ENCODE measurements at regions not wholly inside any gene's neighbourhood (a gene's known extent, or its start where the extent isn't known, plus 50 kb on each side); places are given as distances from the start of the nearest gene placed in this dataset.

GRCh38 chr6:93786474-93787330, 367.3 kb upstream of the EPHA7 start:
- Histone ChIP-seq H3K4me2 (ENCODE audit: low read length) (no peak overlapping the region), H3K79me2 (no peaks in the 10 kb centered on the region), H3K4me1 (no peaks in the 10 kb centered on the region), H2AFZ (no peak overlapping the region), H3K9ac (no peak overlapping the region), H3K27me3 (ENCODE audit: control insufficient read depth, insufficient read depth, low read length) (no peaks in the 10 kb centered on the region), H3K36me3 (ENCODE audit: control insufficient read depth, insufficient read depth, low read length) (no peaks in the 10 kb centered on the region), H3K4me3 (ENCODE audit: low read depth, low read length) (no peak overlapping the region), H3K27ac (no peak overlapping the region), H3K9me3 (ENCODE audit: control insufficient read depth, low read length) (no peaks in the 10 kb centered on the region)
- TF ChIP-seq CTCF (IDR thresholded peaks at IDR 0.05), result no peak

- H3K27ac ChIP-seq, result no peak overlapping the region
- H3K4me3 ChIP-seq (ENCODE audit: low read depth, low read length), result no peak overlapping the region
Measured at GRCh38 chr6:93785694-93786030, 366.3 kb upstream of the EPHA7 start.

GRCh38 chr6:93784794-93785693, 365.7 kb upstream of the EPHA7 start:
- no peaks in the 10 kb centered on the region for H3K27me3 ChIP-seq (ENCODE audit: control insufficient read depth, insufficient read depth, low read length)
- no peaks in the 10 kb centered on the region for H3K79me2 ChIP-seq
- no peak for TF ChIP-seq CTCF (IDR thresholded peaks at IDR 0.05)
- H3K4me3 ChIP-seq (ENCODE audit: low read depth, low read length), result no peak overlapping the region
- no peak overlapping the region for H3K27ac ChIP-seq
- H2AFZ ChIP-seq, result no peak overlapping the region
- no peak overlapping the region for H3K9ac ChIP-seq
- H3K9me3 ChIP-seq (ENCODE audit: control insufficient read depth, low read length), result no peaks in the 10 kb centered on the region
- no peaks in the 10 kb centered on the region for H3K4me1 ChIP-seq
- H3K4me2 ChIP-seq (ENCODE audit: low read length), result no peak overlapping the region
- H3K36me3 ChIP-seq (ENCODE audit: control insufficient read depth, insufficient read depth, low read length), result no peaks in the 10 kb centered on the region

More at GRCh38 chr6:93785694-93786030, 366.3 kb upstream of the EPHA7 start:
- Histone ChIP-seq H3K9me3 (ENCODE audit: control insufficient read depth, low read length) (no peaks in the 10 kb centered on the region), H3K27me3 (ENCODE audit: control insufficient read depth, insufficient read depth, low read length) (no peaks in the 10 kb centered on the region), H3K4me2 (ENCODE audit: low read length) (no peak overlapping the region), H2AFZ (no peak overlapping the region), H3K36me3 (ENCODE audit: control insufficient read depth, insufficient read depth, low read length) (no peaks in the 10 kb centered on the region), H3K79me2 (no peaks in the 10 kb centered on the region), H3K4me1 (no peaks in the 10 kb centered on the region), H3K9ac (no peak overlapping the region)
- TF ChIP-seq CTCF (IDR thresholded peaks at IDR 0.05), result no peak

- Histone ChIP-seq H3K4me3 (ENCODE audit: low read depth, low read length) (no peak overlapping the region), H3K9me3 (ENCODE audit: control insufficient read depth, low read length) (no peaks in the 10 kb centered on the region), H3K79me2 (no peaks in the 10 kb centered on the region), H2AFZ (no peak overlapping the region), H3K27me3 (ENCODE audit: control insufficient read depth, insufficient read depth, low read length) (no peaks in the 10 kb centered on the region), H3K36me3 (ENCODE audit: control insufficient read depth, insufficient read depth, low read length) (no peaks in the 10 kb centered on the region), H3K4me1 (no peaks in the 10 kb centered on the region), H3K4me2 (ENCODE audit: low read length) (no peak overlapping the region), H3K9ac (no peak overlapping the region), H3K27ac (no peak overlapping the region)
- no peak for TF ChIP-seq CTCF (IDR thresholded peaks at IDR 0.05)
Measured at GRCh38 chr6:93779086-93779841, 359.9 kb upstream of the EPHA7 start.
